GM19395 (cell line): ENCODE measurements at regions not wholly inside any gene's neighbourhood (a gene's known extent, or its start where the extent isn't known, plus 50 kb on each side); places are given as distances from the start of the nearest gene placed in this dataset.

ENCODE experiments used
- ATAC-seq: cut with Tn5 transposase; IDR thresholded peaks from one replicate; pipeline ENCODE4 v1.9.1; 2021; ENCODE audit warnings: mild to moderate bottlenecking, moderate library complexity; ENCODE audit not compliant: unreplicated experiment

DNA sequence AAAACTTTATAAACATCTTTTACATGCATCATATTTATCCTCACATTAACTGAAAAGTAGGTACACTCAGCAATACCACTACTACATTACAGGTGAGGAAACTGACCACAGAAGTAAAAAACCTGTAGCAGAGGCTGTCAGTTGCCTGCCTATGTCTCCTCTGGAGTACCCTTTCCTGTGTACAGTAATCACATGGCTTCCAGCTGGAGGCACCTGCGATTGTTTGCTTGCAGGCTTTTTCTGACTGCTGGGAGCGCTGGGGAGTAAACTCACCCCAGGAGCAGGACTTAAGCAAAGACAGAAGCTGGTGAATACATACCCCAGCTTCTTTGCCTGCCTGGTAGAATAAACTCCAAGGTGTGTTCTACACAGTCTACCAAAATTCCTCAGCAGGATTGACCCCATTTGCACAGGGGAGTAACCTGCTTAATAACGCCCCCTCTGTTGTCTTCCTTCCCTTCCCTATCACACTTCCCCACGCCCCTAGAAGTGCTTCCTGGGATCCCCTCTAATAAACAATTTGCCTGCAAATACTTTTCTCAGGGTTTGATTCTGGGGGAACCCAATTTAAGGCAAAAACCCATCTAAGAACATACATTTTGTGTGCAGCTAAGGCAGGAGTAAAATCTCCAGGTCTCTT, 138.9 kb downstream of the PTH2R start:
- no peak for ATAC-seq

DNA sequence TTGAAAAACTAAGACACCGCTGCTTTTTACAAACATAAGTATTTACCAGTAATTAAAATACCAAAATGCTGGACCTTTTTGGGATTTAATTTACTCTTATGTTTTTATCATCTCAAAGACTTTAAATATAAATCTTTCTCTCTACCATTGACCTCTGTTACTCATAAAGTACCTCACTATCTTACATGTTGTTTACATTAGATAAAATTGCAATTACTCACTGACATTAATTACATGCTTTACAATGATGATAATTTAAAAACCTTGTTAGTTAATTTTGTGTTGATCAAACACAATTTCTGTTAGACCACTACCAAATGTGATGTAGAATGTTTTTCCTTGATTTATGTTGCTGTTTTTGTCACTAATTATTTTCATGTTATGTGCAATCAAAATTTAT, 139.5 kb downstream of the PTH2R start:
- ATAC-seq = no peak

DNA sequence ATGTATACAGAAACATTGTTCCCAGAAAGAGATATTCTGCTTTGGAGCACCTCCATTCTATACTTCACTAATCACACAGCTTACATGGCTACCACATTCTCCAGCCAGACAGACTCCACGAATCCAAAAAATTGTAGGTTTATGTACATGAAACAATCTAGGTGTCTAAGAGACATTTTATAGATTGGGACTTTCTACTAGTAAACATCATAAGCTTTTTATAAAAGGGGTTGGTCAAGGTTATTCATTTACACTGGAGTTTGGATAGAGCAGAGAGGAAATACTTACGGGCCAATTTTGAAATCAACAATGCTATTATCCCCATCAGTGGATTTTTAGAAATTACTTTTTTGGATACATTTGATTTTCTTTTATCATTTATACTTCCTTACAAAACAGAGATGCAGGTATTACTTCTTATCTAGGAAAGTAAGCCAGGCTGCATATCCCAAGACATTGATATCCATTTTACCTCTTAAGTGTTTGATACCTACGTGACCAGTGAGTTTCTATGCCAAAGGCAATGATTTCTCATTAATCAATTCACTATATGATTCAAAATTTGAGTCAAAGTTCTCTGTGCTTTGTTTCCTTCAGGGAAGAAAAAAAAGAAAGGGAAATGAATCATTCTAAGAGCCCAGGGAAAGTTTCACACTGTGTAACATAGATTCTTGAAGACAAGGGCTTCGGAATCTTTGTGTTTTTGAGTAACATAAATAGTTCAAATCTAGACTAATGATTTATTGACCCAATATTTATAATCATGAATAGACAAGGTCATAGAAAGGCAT, 140.5 kb downstream of the PTH2R start:
- no peak for ATAC-seq

DNA sequence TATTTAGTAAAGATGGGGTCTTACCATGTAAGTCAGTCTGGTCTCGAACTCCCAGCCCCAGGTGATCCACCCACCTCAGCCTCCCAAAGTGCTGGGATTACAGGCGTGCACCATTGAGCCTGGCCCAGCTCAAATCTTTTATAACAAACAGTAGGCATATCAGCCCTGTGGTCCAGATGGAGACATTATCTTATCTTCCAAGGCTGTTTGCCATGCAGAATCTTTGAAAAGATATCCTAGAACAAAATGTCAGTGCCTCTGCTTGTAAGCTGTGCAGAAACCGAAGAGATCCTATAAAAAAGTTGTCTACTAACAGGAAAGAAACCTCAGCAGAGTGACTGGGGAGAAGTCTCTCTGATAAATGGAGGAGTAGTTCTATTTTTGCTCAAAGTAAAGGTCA, 142.1 kb downstream of the PTH2R start:
- ATAC-seq = no peak

DNA sequence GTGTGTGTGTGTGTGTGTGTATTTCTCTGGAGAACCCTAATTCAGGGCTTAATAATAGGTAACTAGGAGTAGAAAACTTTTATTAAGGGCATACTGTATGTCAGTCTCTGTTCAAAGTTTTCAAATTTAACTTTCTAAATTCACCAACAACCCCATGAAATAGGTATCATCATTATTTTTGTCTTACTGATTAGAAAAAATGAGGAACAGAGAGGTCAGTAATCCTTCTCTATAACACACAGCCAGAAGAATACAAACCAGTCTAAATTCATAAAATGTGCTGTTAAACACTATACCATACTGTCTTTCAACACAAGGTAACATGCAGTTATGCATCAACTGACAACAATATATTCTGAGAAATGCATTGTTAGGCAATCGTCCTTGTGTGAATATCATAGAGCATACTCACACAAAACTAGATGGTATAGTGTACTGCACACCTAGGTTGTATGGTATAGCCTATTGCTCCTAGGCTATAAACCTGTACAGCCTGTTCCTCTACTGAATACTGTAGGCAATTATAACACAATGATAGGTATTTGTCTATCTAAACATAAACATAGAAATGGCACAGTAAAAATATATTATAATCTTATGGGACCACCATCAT, 143.1 kb downstream of the PTH2R start:
- no peak for ATAC-seq

DNA sequence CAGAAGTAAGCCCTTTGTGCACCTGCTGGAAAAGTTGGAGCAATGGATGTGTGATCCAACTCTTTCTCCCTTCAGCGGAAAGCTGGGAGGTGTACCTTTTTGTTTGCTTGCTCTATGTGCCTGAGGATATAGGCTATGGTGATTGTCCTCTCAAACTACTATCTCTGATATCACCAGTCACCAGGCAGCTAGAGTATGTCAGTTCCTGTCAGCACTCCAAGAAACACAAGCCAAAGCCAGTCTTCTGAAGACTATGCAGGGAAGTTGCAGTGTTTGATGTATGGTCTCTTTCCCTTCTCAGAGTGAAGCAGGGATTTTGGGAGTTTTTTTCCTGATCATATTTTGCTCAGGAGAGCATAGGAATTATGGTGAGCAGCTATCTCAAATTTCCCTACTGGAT, 146.4 kb downstream of the PTH2R start:
- ATAC-seq = no peak

DNA sequence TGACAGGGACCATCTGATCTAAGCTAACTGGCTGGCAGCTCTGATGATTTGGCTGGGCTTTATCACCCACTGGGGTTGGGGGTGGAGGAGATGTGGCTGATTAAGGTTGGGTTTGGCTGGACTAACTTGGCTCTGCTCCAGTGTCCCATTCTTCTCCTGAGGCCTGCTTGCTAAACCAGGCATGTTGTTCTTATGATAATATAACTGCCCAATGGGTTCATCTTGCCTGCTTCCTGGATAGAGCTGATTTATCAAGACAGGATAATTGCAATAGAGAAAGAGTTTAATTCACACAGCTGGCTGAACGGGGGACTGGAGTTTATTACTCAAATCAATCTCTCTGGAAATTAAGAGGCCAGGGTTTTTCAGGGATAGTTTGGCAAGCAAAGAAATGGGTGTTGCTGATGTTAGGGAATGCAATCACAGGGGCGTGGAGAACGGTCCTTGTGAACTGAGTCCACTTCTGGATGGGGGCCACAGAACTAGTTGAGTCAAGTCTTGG, 150.4 kb downstream of the PTH2R start:
- ATAC-seq = no peak

DNA sequence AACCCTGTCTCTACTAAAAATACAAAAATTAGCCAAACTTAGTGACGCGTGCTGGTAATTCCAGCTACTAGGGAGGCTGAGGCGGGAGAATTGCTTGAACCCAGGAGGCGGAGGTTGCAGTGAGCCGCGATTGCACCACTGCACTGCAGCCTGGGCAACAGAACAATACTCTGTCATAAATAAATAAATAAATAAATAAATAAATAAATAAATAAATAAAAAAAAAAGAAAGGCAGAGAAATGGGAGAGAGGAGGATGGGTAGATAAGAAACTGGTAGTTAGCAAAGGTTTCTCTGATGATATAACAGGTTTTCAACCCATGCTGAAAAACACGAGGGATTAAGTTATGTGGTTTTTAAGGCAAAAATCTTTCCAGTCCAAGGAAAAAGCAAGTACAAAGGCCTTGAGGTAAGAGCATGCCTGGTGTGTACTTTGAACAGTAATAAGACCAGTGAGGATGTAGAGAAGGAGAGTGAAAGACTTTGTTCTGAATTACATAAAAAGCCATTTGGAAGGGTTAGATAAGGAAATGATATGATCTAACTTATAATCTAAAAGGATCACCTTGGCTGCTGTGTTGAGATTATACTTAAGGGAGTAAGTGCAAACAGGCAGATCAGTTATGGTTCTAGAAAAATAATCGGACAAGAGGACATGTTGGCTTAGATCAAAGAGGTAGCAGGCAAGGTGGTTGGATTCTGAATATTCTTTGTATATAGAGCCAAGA, 159.3 kb downstream of the PTH2R start:
- ATAC-seq = no peak

DNA sequence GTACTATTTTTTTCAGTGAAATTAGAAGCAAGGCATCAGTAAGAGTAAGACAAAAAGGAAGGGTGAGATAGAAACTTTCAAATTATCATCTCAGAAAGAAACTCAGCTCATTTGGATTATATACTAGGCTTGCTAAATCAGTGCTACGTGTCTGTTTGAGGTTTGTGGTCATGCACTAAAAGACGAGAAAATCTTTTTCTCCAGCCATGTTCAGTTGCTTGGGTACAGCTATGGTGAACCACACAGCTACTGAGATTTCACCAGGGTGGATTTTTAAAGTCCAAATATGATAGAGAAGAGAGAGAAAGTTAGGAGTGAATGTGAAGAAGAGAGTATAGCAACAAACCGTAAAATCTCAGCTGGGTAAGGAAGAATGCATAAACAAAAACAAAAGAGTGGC, 161.6 kb downstream of the PTH2R start:
- no peak for ATAC-seq

DNA sequence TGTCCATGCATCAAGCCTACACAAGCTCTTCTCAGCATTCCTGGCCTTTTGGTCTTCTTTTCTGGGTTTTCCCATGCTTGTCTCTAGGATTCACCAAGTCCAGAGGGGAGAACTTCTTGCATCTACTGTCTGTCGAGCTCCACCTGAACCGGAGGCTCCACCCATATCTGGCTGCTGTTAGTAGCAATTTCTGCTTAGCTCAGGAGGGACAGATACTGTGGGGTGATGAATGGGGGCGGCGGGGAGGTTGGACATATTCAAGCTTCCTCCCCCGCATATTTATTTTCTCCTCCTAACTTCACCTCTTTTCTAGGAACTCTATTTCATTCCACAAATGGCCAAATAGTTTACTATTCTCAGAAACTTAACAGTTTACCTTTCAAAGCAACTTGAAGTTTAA, 163.5 kb downstream of the PTH2R start:
- ATAC-seq = no peak

DNA sequence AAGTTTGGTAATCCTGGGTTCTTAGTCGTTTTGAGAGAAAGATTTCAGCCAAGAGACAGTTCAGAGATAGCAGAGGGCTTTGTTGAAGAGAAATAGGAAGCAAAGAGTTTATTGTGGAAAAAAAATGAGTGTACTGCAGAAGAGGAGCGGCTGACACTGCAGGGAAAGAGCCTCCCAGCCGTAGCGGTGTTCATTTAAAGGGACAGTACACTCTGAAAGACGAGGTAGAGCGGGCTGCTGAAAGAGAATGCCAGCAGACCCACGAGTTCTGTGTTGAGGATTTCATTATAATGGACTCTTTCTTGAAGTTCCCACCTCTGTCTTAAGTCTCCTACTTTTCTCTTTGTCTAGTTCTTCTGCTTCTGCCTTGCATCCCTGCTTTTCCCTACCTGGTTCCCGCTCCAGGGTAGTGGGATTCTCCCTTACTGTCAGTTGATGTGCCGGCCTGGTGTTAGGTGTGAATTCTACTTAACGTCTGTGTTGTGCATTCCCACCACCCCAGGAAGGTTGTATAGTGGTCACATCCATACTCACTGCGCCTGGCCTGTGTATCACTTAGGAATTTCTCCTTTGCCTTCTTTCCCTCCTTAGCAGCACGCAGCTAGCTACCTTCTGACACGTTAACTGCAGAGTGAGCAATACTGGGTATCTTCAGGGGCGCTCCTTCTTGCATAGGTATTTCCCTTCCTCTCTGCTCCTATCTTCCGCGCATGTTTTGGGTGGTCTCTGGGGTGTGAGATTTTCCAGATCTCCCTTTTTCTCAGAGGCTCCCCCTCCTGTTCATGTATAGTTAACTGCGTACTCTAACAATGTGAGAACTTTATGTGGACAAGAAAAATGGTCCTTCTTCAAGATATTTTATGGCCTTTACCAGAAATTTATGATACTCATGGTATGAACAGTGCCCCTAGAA, 164.5 kb downstream of the PTH2R start:
- no peak for ATAC-seq

DNA sequence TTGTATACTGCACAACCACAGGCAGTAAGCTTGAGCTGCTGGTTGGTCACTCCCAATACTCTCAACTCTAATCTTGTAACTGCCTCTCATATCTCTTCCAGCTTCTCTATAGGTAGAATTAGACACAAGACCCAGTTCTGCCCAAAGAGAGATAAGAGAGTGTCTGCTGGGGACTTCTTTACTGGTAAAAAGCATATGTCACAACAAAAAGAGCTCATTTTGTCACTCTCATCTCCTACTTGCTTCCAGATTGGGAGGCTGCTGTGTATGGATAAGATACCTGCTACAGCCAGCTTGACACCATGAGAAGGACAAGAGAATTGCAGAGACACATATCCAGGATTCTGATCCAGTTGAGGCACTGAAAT, 165.2 kb downstream of the PTH2R start:
- no peak for ATAC-seq

DNA sequence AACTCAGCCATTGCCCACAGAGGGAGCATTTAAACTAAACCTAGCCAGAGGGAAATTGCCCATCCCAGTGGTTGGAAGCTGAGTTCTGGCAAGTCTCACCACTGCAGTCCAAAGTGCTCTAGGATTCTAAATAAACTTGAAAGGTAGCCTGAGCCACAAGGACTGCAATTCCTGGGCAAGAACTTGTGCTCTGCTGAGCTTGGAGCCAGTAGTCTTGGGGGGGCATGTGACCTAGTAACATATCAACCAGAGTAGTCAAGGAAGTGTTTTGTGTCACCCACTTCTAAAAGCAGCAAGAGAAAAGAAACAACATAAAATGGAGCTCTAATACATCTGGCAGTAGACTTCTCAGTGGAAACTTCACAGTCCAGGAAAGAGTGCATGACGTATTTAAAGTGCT, 167.0 kb downstream of the PTH2R start:
- ATAC-seq = no peak

DNA sequence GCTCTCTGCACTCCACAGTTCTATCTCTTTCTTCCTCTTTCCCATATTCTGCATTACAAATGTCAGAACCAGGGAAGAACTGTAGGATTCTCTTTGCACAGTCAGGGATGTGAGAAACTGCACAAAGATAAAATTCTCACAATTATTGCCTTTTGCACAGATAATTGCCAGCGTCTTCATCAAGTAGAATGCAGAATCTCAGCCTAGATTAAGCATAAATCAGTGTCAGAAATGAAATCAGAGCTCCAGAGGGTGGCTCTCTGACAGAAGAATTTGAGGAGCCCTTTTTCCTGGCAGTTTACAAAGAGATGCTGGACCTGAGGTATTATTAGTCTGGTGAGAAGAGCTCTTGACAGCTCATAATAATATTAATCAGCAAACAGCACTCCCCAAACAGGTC, 173.1 kb downstream of the PTH2R start:
- ATAC-seq = no peak

DNA sequence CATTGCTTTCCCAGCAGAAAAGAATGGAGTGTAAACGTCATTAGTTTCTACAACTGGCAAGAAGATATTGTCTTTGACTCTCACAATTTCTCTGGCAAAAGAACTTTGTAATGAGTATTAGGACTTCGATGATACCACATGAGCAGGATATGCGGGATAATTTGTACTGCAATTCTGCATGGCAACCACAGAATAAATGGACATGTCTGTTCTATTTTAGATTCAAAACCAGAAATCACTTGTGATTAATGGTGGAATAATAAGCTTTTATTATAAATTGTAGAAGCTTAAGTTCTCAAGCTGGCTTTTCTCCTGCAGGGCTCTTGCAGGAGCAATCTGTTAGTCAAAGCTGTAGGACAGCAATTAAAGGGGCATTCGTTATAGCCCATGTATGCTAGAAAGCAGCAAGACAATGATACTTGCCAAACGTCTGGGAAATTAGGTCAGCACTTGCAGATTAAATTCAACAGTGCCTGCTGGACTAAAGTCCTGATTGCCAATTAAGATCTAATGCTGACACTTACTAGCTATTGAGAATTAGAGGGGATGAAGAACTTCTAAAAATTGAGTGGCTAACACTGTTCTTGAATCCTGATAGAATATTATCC, 177.9 kb downstream of the PTH2R start:
- no peak for ATAC-seq

DNA sequence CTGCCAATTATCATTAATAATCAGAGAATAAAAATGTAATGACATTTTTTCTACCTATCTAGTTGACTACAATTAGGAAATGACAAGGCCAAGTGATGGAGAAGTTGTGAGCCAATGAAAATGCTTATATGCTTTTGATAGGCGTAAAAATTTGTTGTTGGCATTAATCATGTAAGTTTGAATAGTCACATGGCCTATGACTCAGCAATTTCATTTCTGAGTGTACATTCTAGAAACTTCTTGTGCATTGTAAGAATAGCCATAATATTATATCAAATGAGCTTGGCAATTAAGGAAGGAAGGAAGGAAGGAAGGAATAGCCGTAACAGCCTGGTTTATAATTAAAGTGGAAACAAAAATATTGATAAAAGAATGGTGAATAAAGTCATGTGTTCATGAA, 179.9 kb downstream of the PTH2R start:
- no peak for ATAC-seq

DNA sequence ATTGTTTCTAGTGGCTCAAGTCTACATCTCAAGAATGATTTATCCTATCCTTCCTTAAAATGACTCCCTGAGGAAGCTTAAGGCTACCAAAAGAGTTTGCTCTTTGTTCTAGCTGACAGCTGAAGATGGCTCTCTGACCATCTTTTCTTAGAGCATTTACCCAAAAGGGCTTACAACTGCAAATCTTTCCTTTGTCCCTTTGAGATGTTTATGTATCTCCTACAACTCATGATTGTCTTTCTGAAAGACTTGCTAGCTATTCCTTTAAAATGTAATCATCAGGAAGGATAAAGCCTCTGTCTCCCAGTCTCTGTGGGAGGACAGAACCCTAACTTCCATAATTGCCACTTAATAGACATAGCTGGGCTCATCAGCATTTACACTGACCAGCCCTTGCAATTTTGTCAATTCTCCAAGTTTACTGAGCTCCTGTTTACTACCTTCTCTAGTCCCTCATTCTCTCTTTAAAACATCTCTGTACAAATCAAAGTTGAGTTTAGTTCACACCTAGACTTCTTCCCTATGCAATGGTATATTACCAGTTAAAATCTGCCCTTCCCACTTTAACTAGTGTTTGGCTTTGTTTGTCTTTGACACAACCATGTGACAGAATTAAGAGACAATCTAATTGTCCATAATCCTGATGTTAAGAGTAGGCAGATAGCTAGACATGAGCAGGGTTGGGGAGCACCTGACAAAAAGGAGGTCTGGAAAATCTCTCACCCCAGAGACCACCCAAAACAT, 188.2 kb downstream of the PTH2R start:
- ATAC-seq = no peak

DNA sequence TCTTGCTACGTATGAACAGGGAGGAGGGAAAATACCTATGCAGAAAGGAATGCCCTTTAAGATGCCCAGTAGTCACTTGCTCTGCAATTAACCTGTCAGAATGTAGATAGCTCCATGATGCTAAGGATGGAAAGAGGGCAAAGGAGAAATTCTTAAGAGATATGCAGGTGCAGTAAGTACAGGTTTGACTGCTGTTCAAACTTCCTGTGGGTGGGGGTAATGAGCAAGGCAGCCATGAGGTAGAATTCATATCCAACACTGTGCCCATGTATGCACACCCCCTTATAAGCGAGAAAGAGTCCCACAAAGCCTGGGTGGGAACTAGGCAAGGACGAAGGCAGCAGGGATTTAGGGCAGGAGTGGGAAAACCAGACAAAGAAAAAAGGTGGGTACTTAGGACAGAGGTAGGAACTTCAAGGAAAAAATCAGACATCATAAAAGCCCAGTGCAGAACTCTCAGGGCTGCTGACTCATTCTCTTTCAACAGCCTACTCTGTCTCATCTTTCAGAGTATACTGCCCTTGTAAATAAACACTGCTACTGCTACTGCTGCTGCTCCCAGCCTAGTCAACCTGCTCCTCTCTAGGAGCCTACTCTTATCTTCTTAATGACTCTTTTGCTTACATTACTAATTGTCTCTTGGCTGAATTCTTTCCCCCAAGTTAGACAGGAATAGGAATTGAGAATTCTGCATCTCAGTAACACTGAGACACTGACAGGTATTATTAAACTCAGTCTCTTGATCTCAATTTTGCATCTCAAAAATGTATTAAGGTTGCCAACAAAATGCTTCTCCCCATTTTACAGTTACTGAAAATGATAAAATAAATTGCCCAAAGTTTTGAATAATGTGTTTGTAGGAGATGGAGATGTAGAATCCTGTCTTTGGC, 189.0 kb downstream of the PTH2R start:
- ATAC-seq = no peak
